Uterus (tissue), 2 donors: ENCODE measurements at regions not wholly inside any gene's neighbourhood (a gene's known extent, or its start where the extent isn't known, plus 50 kb on each side); places are given as distances from the start of the nearest gene placed in this dataset.

Experiments
- POLR2A ChIP-seq, 2 donors: fragments of 450-650 bp; IDR thresholded peaks; one replicate each; pipeline ENCODE4 v1.6.1; 2016; ENCODE audit warnings: antibody characterized with exemption in 2 of 2, mild to moderate bottlenecking in 1 of 2, moderate library complexity in 1 of 2
- TF ChIP-seq, protein P1 (sequence below), 4 experiments: fragments of 200-600 bp in 2 of 4; fragments of 450-650 bp in 2 of 4; sonication (generic) in 2 of 4; IDR thresholded peaks; one replicate each; pipeline ENCODE4 v1.5.1; 2016 to 2019; ENCODE audit warnings: antibody characterized with exemption in 4 of 4, mild to moderate bottlenecking in 2 of 4, moderate library complexity in 1 of 4

DNA sequence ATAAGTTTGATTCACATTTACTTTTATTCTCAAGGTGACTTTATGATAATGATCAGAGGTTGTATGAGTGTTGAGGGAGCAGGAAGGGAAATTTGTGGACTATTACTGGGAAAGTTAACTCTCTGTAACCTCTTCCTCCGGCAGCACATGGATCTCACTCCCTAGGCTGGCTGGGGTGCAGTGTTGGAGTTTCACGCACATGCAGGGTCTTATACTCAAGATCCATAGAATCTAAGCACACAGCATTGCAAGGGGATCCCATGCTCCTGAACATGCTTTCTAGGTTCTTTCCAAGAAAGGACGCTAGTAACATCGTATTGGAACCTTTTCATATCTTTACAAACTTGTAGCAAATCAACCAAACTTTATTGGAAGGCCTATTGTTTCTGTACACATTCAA, 757.6 kb upstream of the TPTE start:
- TF ChIP-seq POLR2A (IDR thresholded peaks at IDR 0.05) = no peak
- TF ChIP-seq, protein P1, sequence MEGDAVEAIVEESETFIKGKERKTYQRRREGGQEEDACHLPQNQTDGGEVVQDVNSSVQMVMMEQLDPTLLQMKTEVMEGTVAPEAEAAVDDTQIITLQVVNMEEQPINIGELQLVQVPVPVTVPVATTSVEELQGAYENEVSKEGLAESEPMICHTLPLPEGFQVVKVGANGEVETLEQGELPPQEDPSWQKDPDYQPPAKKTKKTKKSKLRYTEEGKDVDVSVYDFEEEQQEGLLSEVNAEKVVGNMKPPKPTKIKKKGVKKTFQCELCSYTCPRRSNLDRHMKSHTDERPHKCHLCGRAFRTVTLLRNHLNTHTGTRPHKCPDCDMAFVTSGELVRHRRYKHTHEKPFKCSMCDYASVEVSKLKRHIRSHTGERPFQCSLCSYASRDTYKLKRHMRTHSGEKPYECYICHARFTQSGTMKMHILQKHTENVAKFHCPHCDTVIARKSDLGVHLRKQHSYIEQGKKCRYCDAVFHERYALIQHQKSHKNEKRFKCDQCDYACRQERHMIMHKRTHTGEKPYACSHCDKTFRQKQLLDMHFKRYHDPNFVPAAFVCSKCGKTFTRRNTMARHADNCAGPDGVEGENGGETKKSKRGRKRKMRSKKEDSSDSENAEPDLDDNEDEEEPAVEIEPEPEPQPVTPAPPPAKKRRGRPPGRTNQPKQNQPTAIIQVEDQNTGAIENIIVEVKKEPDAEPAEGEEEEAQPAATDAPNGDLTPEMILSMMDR (IDR thresholded peaks at IDR 0.05) = no peak
